ENCODE measurements at regions not wholly inside any gene's neighbourhood (a gene's known extent, or its start where the extent isn't known, plus 50 kb on each side); places are given as distances from the start of the nearest gene placed in this dataset.
"Not testable (repeated sequence)": the region's sequence is repeated elsewhere in the genome, so short reads cannot be mapped to it uniquely, and the experiment has no call there.

DNA sequence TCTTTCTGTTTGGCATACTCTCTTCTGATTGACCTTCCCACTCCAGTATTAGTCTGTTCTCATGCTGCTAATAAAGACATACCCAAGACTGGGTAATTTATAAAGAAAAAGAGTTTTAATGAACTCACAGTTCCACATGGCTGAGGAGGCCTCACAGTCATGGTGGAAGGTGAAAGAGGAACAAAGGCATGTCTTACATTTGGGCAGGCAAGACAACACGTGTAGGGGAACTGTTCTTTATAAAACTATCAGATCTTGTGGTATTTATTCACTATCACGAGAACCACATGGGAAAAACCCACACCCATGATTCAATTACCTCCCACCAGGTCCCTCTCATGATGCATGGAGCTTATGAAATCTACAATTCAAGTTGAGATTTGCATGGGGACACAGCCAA lies 767.3 kb downstream of the ZBBX start:
- not testable (repeated sequence) for TF ChIP-seq EZH2 (IDR thresholded peaks at IDR 0.05)
- TF ChIP-seq, protein P1, sequence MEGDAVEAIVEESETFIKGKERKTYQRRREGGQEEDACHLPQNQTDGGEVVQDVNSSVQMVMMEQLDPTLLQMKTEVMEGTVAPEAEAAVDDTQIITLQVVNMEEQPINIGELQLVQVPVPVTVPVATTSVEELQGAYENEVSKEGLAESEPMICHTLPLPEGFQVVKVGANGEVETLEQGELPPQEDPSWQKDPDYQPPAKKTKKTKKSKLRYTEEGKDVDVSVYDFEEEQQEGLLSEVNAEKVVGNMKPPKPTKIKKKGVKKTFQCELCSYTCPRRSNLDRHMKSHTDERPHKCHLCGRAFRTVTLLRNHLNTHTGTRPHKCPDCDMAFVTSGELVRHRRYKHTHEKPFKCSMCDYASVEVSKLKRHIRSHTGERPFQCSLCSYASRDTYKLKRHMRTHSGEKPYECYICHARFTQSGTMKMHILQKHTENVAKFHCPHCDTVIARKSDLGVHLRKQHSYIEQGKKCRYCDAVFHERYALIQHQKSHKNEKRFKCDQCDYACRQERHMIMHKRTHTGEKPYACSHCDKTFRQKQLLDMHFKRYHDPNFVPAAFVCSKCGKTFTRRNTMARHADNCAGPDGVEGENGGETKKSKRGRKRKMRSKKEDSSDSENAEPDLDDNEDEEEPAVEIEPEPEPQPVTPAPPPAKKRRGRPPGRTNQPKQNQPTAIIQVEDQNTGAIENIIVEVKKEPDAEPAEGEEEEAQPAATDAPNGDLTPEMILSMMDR (IDR thresholded peaks at IDR 0.05), result not testable (repeated sequence)
